HCT116 (cell line): ENCODE measurements at regions not wholly inside any gene's neighbourhood (a gene's known extent, or its start where the extent isn't known, plus 50 kb on each side); places are given as distances from the start of the nearest gene placed in this dataset.

ENCODE experiments used
- EGR1 ChIP-seq: IDR thresholded peaks from 2 replicates; pipeline ENCODE4 v1.6.1; 2012; ENCODE audit warnings: low read depth
- ELF1 ChIP-seq: IDR thresholded peaks from 2 replicates; pipeline ENCODE4 v1.6.1; 2012; ENCODE audit warnings: low read depth, borderline replicate concordance
- EZH2 ChIP-seq: fragments of 200-600 bp; sonication (generic); IDR thresholded peaks from 2 replicates; pipeline ENCODE4 v1.6.1; 2017; ENCODE audit warnings: antibody characterized with exemption, mixed run types
- EZH2phosphoT487 ChIP-seq: fragments of 200-600 bp; IDR thresholded peaks from 2 replicates; pipeline ENCODE4 v1.6.1; 2018; ENCODE audit warnings: antibody characterized with exemption, borderline replicate concordance
- POLR2A ChIP-seq: IDR thresholded peaks from 2 replicates; pipeline ENCODE4 v1.7.0; 2011; ENCODE audit warnings: borderline replicate concordance; ENCODE audit not compliant: insufficient read depth, insufficient read length; ENCODE audit errors: extremely low read depth
- POLR2AphosphoS5 ChIP-seq: IDR thresholded peaks from 2 replicates; pipeline ENCODE4 v1.6.1; 2011; ENCODE audit warnings: mild to moderate bottlenecking, low read depth, low read length, moderate library complexity
- SIN3A ChIP-seq: IDR thresholded peaks from 2 replicates; pipeline ENCODE4 v1.6.1; 2012; ENCODE audit warnings: low read depth
- SP1 ChIP-seq: IDR thresholded peaks from 2 replicates; pipeline ENCODE4 v1.6.1; 2012; ENCODE audit warnings: low read depth
- TCF7L2 ChIP-seq: IDR thresholded peaks from 2 replicates; pipeline ENCODE4 v1.7.0; 2011; ENCODE audit warnings: borderline replicate concordance, inconsistent platforms; ENCODE audit not compliant: insufficient read depth, insufficient read length; ENCODE audit errors: extremely low read depth
- YY1 ChIP-seq: IDR thresholded peaks from 2 replicates; pipeline ENCODE4 v1.6.1; 2011; ENCODE audit warnings: low read length, low read depth, moderate library complexity, mild to moderate bottlenecking; ENCODE audit not compliant: insufficient replicate concordance; ENCODE audit errors: extremely low read depth
- TF ChIP-seq, protein P1 (sequence below), 3 experiments: fragments of 200-600 bp in 1 of 3; sonication (generic) in 1 of 3; IDR thresholded peaks in 2 of 3; conservative IDR thresholded peaks in 1 of 3; 2 replicates each; pipeline ENCODE4 v1.5.1; 2012 to 2017; ENCODE audit warnings: low read depth in 2 of 3, low read length in 2 of 3, antibody characterized with exemption in 1 of 3, borderline replicate concordance in 1 of 3, control low read depth in 1 of 3, mild to moderate bottlenecking in 1 of 3, mixed read lengths in 1 of 3, mixed run types in 1 of 3, moderate library complexity in 1 of 3; ENCODE audit not compliant: insufficient read depth in 1 of 3
- TF ChIP-seq, protein P2 (sequence below): IDR thresholded peaks from 2 replicates; pipeline ENCODE4 v1.6.1; 2012
- TF ChIP-seq, protein P3 (sequence below): IDR thresholded peaks from 2 replicates; pipeline ENCODE4 v1.6.1; 2012

DNA sequence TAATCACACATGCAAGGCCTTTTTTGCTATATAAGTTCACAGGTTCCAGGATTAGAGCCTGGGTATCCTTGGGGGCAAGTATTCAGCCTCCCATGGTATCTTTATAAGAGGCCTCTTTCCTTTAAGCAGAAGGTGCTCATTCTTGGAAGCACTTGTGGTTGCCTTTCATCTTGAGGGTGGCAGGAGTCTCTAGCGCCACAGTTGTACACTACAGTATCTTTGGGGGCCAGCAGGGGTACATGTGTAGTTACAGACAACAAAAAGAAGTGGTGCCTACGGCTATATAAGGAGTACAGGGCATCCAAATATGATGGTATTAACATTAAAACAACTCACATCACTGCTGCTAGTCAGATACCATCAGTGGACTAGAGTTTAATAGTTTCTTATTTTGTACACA, 62.1 kb downstream of the CCR1 start:
- TF ChIP-seq, protein P1, sequence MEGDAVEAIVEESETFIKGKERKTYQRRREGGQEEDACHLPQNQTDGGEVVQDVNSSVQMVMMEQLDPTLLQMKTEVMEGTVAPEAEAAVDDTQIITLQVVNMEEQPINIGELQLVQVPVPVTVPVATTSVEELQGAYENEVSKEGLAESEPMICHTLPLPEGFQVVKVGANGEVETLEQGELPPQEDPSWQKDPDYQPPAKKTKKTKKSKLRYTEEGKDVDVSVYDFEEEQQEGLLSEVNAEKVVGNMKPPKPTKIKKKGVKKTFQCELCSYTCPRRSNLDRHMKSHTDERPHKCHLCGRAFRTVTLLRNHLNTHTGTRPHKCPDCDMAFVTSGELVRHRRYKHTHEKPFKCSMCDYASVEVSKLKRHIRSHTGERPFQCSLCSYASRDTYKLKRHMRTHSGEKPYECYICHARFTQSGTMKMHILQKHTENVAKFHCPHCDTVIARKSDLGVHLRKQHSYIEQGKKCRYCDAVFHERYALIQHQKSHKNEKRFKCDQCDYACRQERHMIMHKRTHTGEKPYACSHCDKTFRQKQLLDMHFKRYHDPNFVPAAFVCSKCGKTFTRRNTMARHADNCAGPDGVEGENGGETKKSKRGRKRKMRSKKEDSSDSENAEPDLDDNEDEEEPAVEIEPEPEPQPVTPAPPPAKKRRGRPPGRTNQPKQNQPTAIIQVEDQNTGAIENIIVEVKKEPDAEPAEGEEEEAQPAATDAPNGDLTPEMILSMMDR (IDR thresholded peaks at IDR 0.05 in 2 of 3, conservative IDR thresholded peaks at IDR 0.05 in 1 of 3; ENCODE audit: borderline replicate concordance in 1 of 3, insufficient read depth in 1 of 3, low read depth in 2 of 3, low read length in 2 of 3), result no peak
- TF ChIP-seq POLR2A (no peak), YY1 (no peak), EZH2 (no peak), EGR1 (no peak), POLR2AphosphoS5 (no peak), EZH2phosphoT487 (no peak), TCF7L2 (no peak), SP1 (no peak), SIN3A (no peak), ELF1 (no peak)
- TF ChIP-seq, protein P2, sequence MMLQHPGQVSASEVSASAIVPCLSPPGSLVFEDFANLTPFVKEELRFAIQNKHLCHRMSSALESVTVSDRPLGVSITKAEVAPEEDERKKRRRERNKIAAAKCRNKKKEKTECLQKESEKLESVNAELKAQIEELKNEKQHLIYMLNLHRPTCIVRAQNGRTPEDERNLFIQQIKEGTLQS, result no peak
- TF ChIP-seq, protein P3, sequence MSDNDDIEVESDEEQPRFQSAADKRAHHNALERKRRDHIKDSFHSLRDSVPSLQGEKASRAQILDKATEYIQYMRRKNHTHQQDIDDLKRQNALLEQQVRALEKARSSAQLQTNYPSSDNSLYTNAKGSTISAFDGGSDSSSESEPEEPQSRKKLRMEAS, result no peak
